Liver (tissue), 3 donors: ENCODE measurements at regions not wholly inside any gene's neighbourhood (a gene's known extent, or its start where the extent isn't known, plus 50 kb on each side); places are given as distances from the start of the nearest gene placed in this dataset.

ENCODE experiments used
- CTCF ChIP-seq: fragments of 150-350 bp; IDR thresholded peaks from 2 replicates; pipeline ENCODE4 v1.5.1; 2017; ENCODE audit warnings: improper control_type of control experiment, low read depth, low read length; ENCODE audit not compliant: missing input control
- FOXA1 ChIP-seq: IDR thresholded peaks from 2 replicates; pipeline ENCODE4 v1.6.1; 2016; ENCODE audit warnings: antibody characterized with exemption
- GABPA ChIP-seq, 2 donors: IDR thresholded peaks in 1 of 2; conservative IDR thresholded peaks in 1 of 2; 2 replicates each; pipeline ENCODE4 v1.6.1; 2016; ENCODE audit warnings: antibody characterized with exemption in 2 of 2, mild to moderate bottlenecking in 1 of 2, moderate library complexity in 1 of 2
- HNF4G ChIP-seq: IDR thresholded peaks from 2 replicates; pipeline ENCODE4 v1.6.1; 2016; ENCODE audit warnings: antibody characterized with exemption
- JUND ChIP-seq, 2 donors: IDR thresholded peaks; 2 replicates each; pipeline ENCODE4 v1.6.1; 2016; ENCODE audit warnings: antibody characterized with exemption in 2 of 2
- RAD21 ChIP-seq, 2 donors: IDR thresholded peaks; 2 replicates each; pipeline ENCODE4 v1.6.1; 2016; ENCODE audit warnings: antibody characterized with exemption in 2 of 2, mild to moderate bottlenecking in 2 of 2
- REST ChIP-seq: IDR thresholded peaks from 2 replicates; pipeline ENCODE4 v1.6.1; 2016; ENCODE audit warnings: antibody characterized with exemption, mild to moderate bottlenecking
- SP1 ChIP-seq: IDR thresholded peaks from 2 replicates; pipeline ENCODE4 v1.6.1; 2018; ENCODE audit warnings: antibody characterized with exemption, mild to moderate bottlenecking
- TAF1 ChIP-seq: conservative IDR thresholded peaks from 2 replicates; pipeline ENCODE4 v1.6.1; 2016; ENCODE audit warnings: antibody characterized with exemption, mild to moderate bottlenecking
- YY1 ChIP-seq: IDR thresholded peaks from 2 replicates; pipeline ENCODE4 v1.6.1; 2016; ENCODE audit warnings: antibody characterized with exemption, mild to moderate bottlenecking
- TF ChIP-seq, protein P1 (sequence below): IDR thresholded peaks from 2 replicates; pipeline ENCODE4 v1.6.1; 2016; ENCODE audit warnings: antibody characterized with exemption
- donor health status: healthy.
- donor health status: healthy.

GRCh38 chr9:18154661-18155060 is 319.3 kb upstream of the ADAMTSL1 start:
- TF ChIP-seq CTCF (no peak), RAD21 (IDR thresholded peaks at IDR 0.05) (no peak), FOXA1 (no peak), SP1 (no peak), REST (no peak), JUND (IDR thresholded peaks at IDR 0.05) (no peak), TAF1 (no peak), YY1 (no peak), GABPA (IDR thresholded peaks at IDR 0.05 in 1 of 2, conservative IDR thresholded peaks at IDR 0.05 in 1 of 2) (no peak), HNF4G (no peak)
- TF ChIP-seq, protein P1, sequence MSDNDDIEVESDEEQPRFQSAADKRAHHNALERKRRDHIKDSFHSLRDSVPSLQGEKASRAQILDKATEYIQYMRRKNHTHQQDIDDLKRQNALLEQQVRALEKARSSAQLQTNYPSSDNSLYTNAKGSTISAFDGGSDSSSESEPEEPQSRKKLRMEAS: no peak
